H1 (cell line): ENCODE measurements at regions not wholly inside any gene's neighbourhood (a gene's known extent, or its start where the extent isn't known, plus 50 kb on each side); places are given as distances from the start of the nearest gene placed in this dataset.

ENCODE experiments used
- CTCF ChIA-PET: fragments of 300-600 bp; sonication (Branson Sonifier 250); formaldehyde crosslinking; loops from one replicate; lab custom pipeline; 2021; ENCODE audit not compliant: partially characterized antibody; lab: Charles Lee
- POLR2A ChIA-PET: fragments of 300-600 bp; sonication (Branson Sonifier 250); formaldehyde crosslinking; loops from one replicate; lab custom pipeline; 2021; ENCODE audit warnings: inconsistent platforms; ENCODE audit not compliant: partially characterized antibody; lab: Charles Lee
- DNase-seq, 2 experiments: peaks; one replicate each; pipeline versions ENCODE4 v3.0.0 to v3.0.0-alpha.2; 2010 to 2022; ENCODE audit warnings: low spot score in 2 of 2, low read depth in 1 of 2, mixed read lengths in 1 of 2
- FAIRE-seq: peaks from 2 replicates; lab custom pipeline; 2011; peaks lifted over from hg19 to GRCh38; lab: Jason Lieb, UNC
- H2AFZ ChIP-seq: 2 replicates; pipeline ENCODE4 v1.8.1; 2012; ENCODE audit warnings: low read length, inconsistent platforms
- H2AK5ac ChIP-seq: 2 replicates; pipeline ENCODE4 v1.6.1; 2013; ENCODE audit warnings: low read depth, low read length
- H2BK120ac ChIP-seq: replicated peaks from 2 replicates; pipeline ENCODE3; 2013; ENCODE audit warnings: low read depth, low read length, inconsistent platforms
- H2BK12ac ChIP-seq: 2 replicates; pipeline ENCODE4 v1.6.1; 2013; ENCODE audit warnings: low read depth, low read length
- H2BK15ac ChIP-seq: 2 replicates; pipeline ENCODE4 v1.6.1; 2013; ENCODE audit warnings: low read length
- H2BK20ac ChIP-seq: 2 replicates; pipeline ENCODE4 v1.6.1; 2013; ENCODE audit warnings: low read length
- H2BK5ac ChIP-seq: 2 replicates; pipeline ENCODE4 v1.6.1; 2013; ENCODE audit warnings: low read depth, low read length
- H3K14ac ChIP-seq: 2 replicates; pipeline ENCODE4 v1.6.1; 2013; ENCODE audit warnings: inconsistent platforms; ENCODE audit not compliant: insufficient read length
- H3K18ac ChIP-seq: 2 replicates; pipeline ENCODE4 v1.6.1; 2013; ENCODE audit warnings: low read length; ENCODE audit errors: extremely low read depth
- H3K23ac ChIP-seq: 2 replicates; pipeline ENCODE4 v1.6.1; 2013; ENCODE audit warnings: inconsistent platforms; ENCODE audit not compliant: insufficient read length
- H3K23me2 ChIP-seq: 2 replicates; pipeline ENCODE4 v1.6.1; 2013; ENCODE audit warnings: low read depth, low read length
- H3K27ac ChIP-seq: 2 replicates; pipeline ENCODE4 v1.6.1; 2011; ENCODE audit warnings: low read depth, low read length, inconsistent platforms
- H3K27me3 ChIP-seq, 4 experiments: replicated peaks in 1 of 4; 1 replicate in 1 of 4; 2 replicates in 3 of 4; pipeline versions ENCODE4 v1.6.1 to v1.8.1; 2011 to 2013; ENCODE audit warnings: low read length in 3 of 4, mild to moderate bottlenecking in 3 of 4, inconsistent platforms in 2 of 4, mixed read lengths in 2 of 4, moderate library complexity in 1 of 4; ENCODE audit not compliant: control insufficient read depth in 3 of 4, insufficient read depth in 3 of 4; ENCODE audit errors: extremely low read depth in 1 of 4
- H3K36me3 ChIP-seq, 4 experiments: 2 replicates each; pipeline versions ENCODE4 v1.6.1 to v1.8.1; 2011 to 2013; ENCODE audit warnings: mild to moderate bottlenecking in 4 of 4, low read length in 3 of 4, moderate library complexity in 2 of 4, control low read depth in 1 of 4, inconsistent platforms in 1 of 4; ENCODE audit not compliant: insufficient read depth in 4 of 4, control insufficient read depth in 2 of 4
- H3K4ac ChIP-seq: replicated peaks from 2 replicates; pipeline ENCODE3; 2013; ENCODE audit warnings: low read length, low read depth, mixed read lengths, inconsistent platforms; ENCODE audit not compliant: insufficient read length
- H3K4me1 ChIP-seq, 4 experiments: replicated peaks in 1 of 4; 1 replicate in 1 of 4; 2 replicates in 3 of 4; pipeline versions ENCODE4 v1.6.1 to v1.8.1; 2011 to 2013; ENCODE audit warnings: low read length in 3 of 4, inconsistent platforms in 2 of 4, mixed read lengths in 1 of 4; ENCODE audit not compliant: insufficient read depth in 4 of 4, control insufficient read depth in 3 of 4
- H3K4me2 ChIP-seq, 2 experiments: 2 replicates each; pipeline versions ENCODE4 v1.6.1 to v1.8.1; 2011 to 2013; ENCODE audit warnings: low read depth in 2 of 2, low read length in 2 of 2, control low read depth in 1 of 2, inconsistent platforms in 1 of 2, mild to moderate bottlenecking in 1 of 2; ENCODE audit not compliant: insufficient read depth in 1 of 2
- H3K4me3 ChIP-seq, 4 experiments: fragments of 200-600, 300-600 bp in 1 of 4; sonication (generic), shearing (Covaris generic), sonication (Bioruptor Twin) in 1 of 4; 2 replicates each; pipeline versions ENCODE4 v1.5.1 to v1.8.1; 2011 to 2016; ENCODE audit warnings: low read length in 4 of 4, low read depth in 3 of 4, control low read depth in 2 of 4, inconsistent platforms in 2 of 4, mild to moderate bottlenecking in 2 of 4, mixed read lengths in 1 of 4, moderate library complexity in 1 of 4; ENCODE audit not compliant: insufficient read depth in 2 of 4; ENCODE audit errors: extremely low read depth in 1 of 4
- H3K56ac ChIP-seq: replicated peaks from 2 replicates; pipeline ENCODE3; 2013; ENCODE audit warnings: low read depth, mild to moderate bottlenecking, mixed read lengths, low read length, inconsistent platforms; ENCODE audit not compliant: insufficient read length
- H3K79me1 ChIP-seq: 2 replicates; pipeline ENCODE4 v1.6.1; 2013; ENCODE audit warnings: low read depth, low read length, control low read depth
- H3K79me2 ChIP-seq, 2 experiments: 2 replicates each; pipeline versions ENCODE4 v1.6.1 to v1.8.1; 2012 to 2013; ENCODE audit warnings: low read length in 2 of 2, mild to moderate bottlenecking in 2 of 2, inconsistent platforms in 1 of 2; ENCODE audit not compliant: insufficient read depth in 2 of 2, control insufficient read depth in 1 of 2
- H3K9ac ChIP-seq, 4 experiments: replicated peaks in 1 of 4; 1 replicate in 1 of 4; 2 replicates in 3 of 4; pipeline versions ENCODE4 v1.6.1 to v1.8.1; 2011 to 2013; ENCODE audit warnings: low read depth in 3 of 4, low read length in 3 of 4, control low read depth in 2 of 4, mild to moderate bottlenecking in 2 of 4, moderate library complexity in 2 of 4, inconsistent platforms in 1 of 4; ENCODE audit errors: extremely low read depth in 1 of 4
- H3K9me3 ChIP-seq, 2 experiments: 2 replicates each; pipeline versions ENCODE4 v1.6.1 to v1.8.1; 2012 to 2013; ENCODE audit warnings: mild to moderate bottlenecking in 2 of 2, moderate library complexity in 2 of 2, control low read depth in 1 of 2, inconsistent platforms in 1 of 2, low read depth in 1 of 2, low read length in 1 of 2, mixed read lengths in 1 of 2; ENCODE audit not compliant: insufficient read depth in 2 of 2
- H4K20me1 ChIP-seq, 2 experiments: replicated peaks in 1 of 2; 2 replicates each; pipeline versions ENCODE3 to v1.8.1; 2011 to 2013; ENCODE audit warnings: inconsistent platforms in 2 of 2, low read length in 2 of 2, mild to moderate bottlenecking in 1 of 2; ENCODE audit not compliant: insufficient read depth in 2 of 2, control insufficient read depth in 1 of 2
- H4K5ac ChIP-seq: 2 replicates; pipeline ENCODE4 v1.6.1; 2013; ENCODE audit warnings: low read length, low read depth, mixed read lengths, inconsistent platforms; ENCODE audit not compliant: insufficient read length
- H4K8ac ChIP-seq: 2 replicates; pipeline ENCODE4 v1.8.0; 2013; ENCODE audit warnings: mild to moderate bottlenecking, moderate library complexity, low read length, inconsistent platforms; ENCODE audit not compliant: insufficient read depth; ENCODE audit errors: extremely low read depth
- H4K91ac ChIP-seq: replicated peaks from 2 replicates; pipeline ENCODE3; 2013; ENCODE audit warnings: low read length, mixed read lengths, inconsistent platforms; ENCODE audit not compliant: insufficient read length
- BACH1 ChIP-seq: IDR thresholded peaks from 2 replicates; pipeline ENCODE4 v1.6.1; 2012; ENCODE audit warnings: low read length, improper control_type of control experiment
- EGR1 ChIP-seq: IDR thresholded peaks from 2 replicates; pipeline ENCODE4 v1.6.1; 2011; ENCODE audit warnings: low read depth, low read length, borderline replicate concordance
- GTF2F1 ChIP-seq: IDR thresholded peaks from 2 replicates; pipeline ENCODE4 v1.6.1; 2012; ENCODE audit warnings: low read depth, low read length, improper control_type of control experiment, borderline replicate concordance
- MAFK ChIP-seq: IDR thresholded peaks from 2 replicates; pipeline ENCODE4 v1.6.1; 2012; ENCODE audit warnings: low read depth, mild to moderate bottlenecking, improper control_type of control experiment, low read length
- POLR2AphosphoS5 ChIP-seq: IDR thresholded peaks from 2 replicates; pipeline ENCODE4 v1.6.1; 2011; ENCODE audit warnings: low read depth, low read length
- RFX5 ChIP-seq: IDR thresholded peaks from 2 replicates; pipeline ENCODE4 v1.6.1; 2011; ENCODE audit warnings: low read depth, low read length, improper control_type of control experiment, borderline replicate concordance
- RXRA ChIP-seq: IDR thresholded peaks from 2 replicates; pipeline ENCODE4 v1.6.1; 2011; ENCODE audit warnings: low read depth, mild to moderate bottlenecking, low read length, moderate library complexity; ENCODE audit not compliant: insufficient read depth
- SAP30 ChIP-seq: fragments of 300-600 bp; sonication (generic); IDR thresholded peaks from 2 replicates; pipeline ENCODE4 v1.7.1; 2012; ENCODE audit warnings: low read length, moderate library complexity, mild to moderate bottlenecking, inconsistent platforms; ENCODE audit not compliant: insufficient read depth, insufficient replicate concordance
- TCF12 ChIP-seq: IDR thresholded peaks from 2 replicates; pipeline ENCODE4 v1.6.1; 2011; ENCODE audit warnings: low read depth, mild to moderate bottlenecking, low read length
- TEAD4 ChIP-seq: IDR thresholded peaks from 2 replicates; pipeline ENCODE4 v1.6.1; 2012; ENCODE audit warnings: low read depth, low read length, inconsistent platforms, mixed read lengths
- WGBS, 2 experiments: shearing (Covaris generic) in 1 of 2; methylation state at CpG; one replicate each; pipeline versions ENCODE4 v1.1.6 to v1.1.7; 2013 to 2015; ENCODE audit warnings: low lambda C conversion rate in 2 of 2, mixed read lengths in 2 of 2, inconsistent platforms in 1 of 2, low coverage in 1 of 2, missing lambda C conversion rate in 1 of 2; ENCODE audit not compliant: insufficient replicate concordance in 2 of 2, insufficient coverage in 1 of 2, insufficient read length in 1 of 2; ENCODE audit errors: extremely low coverage in 1 of 2, missing lambda C conversion rate in 1 of 2; 5-methylcytosine and 5-hydroxymethylcytosine counted together

GRCh38 chr9:88220652-88221051 lies 82.4 kb upstream of the SPATA31C2 start:
- H3K23ac ChIP-seq, result no peak overlapping the region
- no peak overlapping the region for H2AK5ac ChIP-seq
- ChIA-PET POLR2A (no interaction called here), CTCF (interaction anchor here (0.5 to 0.8 kb wide), 4 partner anchors 70 to 1783 kb away, joined by 3 to 4 read pairs (median 3); no protein-coding TSS in a partner anchor)
- H2BK15ac ChIP-seq, result no peak overlapping the region
- no peak overlapping the region for H3K4me2 ChIP-seq
- H3K79me1 ChIP-seq, result no peaks in the 10 kb centered on the region
- DNase-seq, result no peak
- no peak overlapping the region for H2BK20ac ChIP-seq
- no peak overlapping the region for H2BK120ac ChIP-seq
- no peaks in the 10 kb centered on the region for H3K23me2 ChIP-seq
- H3K9ac ChIP-seq, result no peak overlapping the region
- no peak overlapping the region for H3K14ac ChIP-seq
- H3K18ac ChIP-seq, result no peak overlapping the region
- 0 out of 2 replicates have a peak overlapping the region, but pooled peaks have one; percentile 28 for H4K8ac ChIP-seq
- no peak overlapping the region for H3K56ac ChIP-seq
- no peaks in the 10 kb centered on the region for H3K79me2 ChIP-seq
- H3K4ac ChIP-seq, result no peak overlapping the region
- H2AFZ ChIP-seq, result peak overlapping the region; percentile 91
- H3K4me3 ChIP-seq, result no peak overlapping the region
- WGBS, 2 experiments, result 91% methylated on average over 17 of the region's 20 CpGs; no CpG with 5 or more reads in 1 of the 2 experiments
- H2BK5ac ChIP-seq, result no peak overlapping the region
- no peak overlapping the region for H3K27ac ChIP-seq
- H2BK12ac ChIP-seq, result peak overlapping the region; percentile 55; the same call in 1 of the 2 replicates
- H3K4me1 ChIP-seq, result peaks cover 2 to 9% (median 3%) of the 10 kb centered on the region in 4 experiments
- H4K5ac ChIP-seq, result no peak overlapping the region
- no peaks in the 10 kb centered on the region for H3K36me3 ChIP-seq
- H4K91ac ChIP-seq, result no peak overlapping the region
- no peaks in the 10 kb centered on the region for H4K20me1 ChIP-seq
- TF ChIP-seq TCF12 (no peak), MAFK (no peak), BACH1 (no peak), EGR1 (no peak), RFX5 (no peak), GTF2F1 (no peak), TEAD4 (no peak), RXRA (no peak), SAP30 (no peak), POLR2AphosphoS5 (no peak)
- H3K9me3 ChIP-seq, result no peaks in the 10 kb centered on the region
- FAIRE-seq, result no peak
- H3K27me3 ChIP-seq, result no peaks in the 10 kb centered on the region
